MV-4-11 (cell line): ENCODE measurements at regions not wholly inside any gene's neighbourhood (a gene's known extent, or its start where the extent isn't known, plus 50 kb on each side); places are given as distances from the start of the nearest gene placed in this dataset.
"Not testable (repeated sequence)": the region's sequence is repeated elsewhere in the genome, so short reads cannot be mapped to it uniquely, and the experiment has no call there.

Experiments
- DNase-seq: peaks from one replicate; lab custom pipeline; 2025; lab: John Stamatoyannopoulos, UW

DNA sequence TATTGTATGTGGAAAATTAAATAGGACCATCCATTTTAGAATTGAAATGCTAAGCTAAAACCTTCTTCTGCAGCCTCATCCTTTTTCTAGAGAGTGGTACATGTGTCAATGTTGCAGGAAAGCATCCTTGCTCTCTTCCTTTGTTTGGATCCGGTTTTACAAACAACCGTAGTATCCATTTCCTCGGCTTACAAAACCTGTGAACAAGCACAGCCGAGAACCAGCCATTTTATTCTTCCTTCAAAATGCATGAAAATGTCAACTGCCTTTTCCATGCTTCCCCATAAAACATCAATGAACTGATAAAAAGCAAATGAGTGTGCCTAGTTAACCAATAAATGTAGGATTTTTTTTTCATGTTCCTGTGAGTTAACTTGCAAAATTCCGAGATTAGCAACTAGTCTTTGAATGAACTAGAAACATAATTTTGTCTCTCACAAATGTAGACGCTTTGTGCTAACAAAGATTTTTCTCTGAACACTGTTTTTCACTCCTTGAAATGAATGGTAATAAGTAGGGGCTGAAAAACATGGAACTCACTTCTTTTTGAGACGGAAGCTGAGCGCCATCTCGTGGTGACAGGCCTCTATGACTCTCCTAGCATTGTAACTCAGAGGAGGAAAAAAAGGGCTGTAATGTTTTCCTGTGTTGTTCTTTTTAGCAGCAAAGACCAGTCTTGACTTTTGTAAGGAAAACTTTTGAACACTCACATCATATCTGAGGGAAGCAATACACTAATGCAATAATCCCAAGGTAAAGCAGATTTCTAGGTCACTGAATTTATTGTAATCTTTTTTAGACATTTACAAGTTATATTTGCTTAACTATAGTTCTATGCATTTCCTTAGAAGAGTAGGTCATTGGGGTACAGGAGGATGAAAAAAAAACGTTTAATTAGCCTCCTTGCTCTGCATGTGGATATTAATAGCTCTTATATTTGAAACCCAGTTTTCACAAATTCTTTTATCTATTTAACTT lies 157.4 kb upstream of the FOXG1 start:
- peak; percentile 49 for DNase-seq

DNA sequence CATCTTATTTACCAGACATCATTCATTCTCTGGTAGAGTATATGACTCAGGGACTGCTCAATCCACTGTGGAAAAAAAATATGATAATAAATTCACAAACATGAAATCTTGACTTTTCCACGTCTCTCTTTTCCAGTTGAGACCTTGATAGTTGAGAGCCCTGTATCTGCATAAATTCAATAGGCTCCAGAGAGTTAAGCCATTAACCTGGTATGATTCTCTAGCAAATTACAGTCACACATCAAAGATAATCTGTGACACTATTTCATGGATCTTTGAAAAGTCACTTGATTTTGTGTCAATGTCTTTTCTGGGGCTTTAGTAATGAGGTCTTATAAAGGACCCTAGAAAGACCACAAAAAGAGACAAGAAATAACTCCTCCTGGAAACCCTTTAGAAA lies 154.2 kb upstream of the FOXG1 start:
- DNase-seq = no peak

GRCh38 chr14:28613532-28613931 lies 153.1 kb upstream of the FOXG1 start:
- DNase-seq = no peak

GRCh38 chr14:28626780-28627179 lies 139.8 kb upstream of the FOXG1 start:
- DNase-seq = no peak

DNA sequence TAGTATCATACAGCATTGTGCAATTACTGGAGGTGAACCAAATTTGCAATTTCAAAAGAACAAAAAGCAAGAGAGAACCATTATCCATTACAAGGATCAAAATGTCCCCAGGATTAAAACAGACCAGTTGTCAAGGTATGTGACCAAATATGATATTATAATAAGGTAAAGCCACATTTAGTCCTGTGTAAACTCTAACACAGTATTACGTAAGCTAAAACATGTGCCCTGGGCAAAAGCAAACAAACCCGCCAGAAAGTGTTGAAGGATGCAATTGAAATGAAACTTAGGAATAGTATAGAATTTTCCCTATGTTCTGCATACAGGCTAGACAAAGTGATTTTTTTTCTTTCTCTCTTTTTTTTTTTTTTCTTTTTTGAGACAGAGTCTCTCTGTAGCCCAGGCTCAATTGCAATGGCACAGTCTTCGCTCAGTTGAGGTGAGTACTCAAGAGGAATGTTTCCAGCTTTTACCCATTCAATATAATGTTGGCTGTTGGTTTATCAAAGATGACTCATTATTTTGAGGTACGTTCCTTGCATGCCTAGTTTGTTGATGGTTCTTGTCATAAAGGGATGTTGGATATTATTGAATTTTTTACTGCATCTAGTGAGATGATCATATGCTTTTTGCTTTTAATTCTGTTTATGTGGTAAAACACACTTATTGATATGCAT lies 137.1 kb upstream of the FOXG1 start:
- no peak for DNase-seq

DNA sequence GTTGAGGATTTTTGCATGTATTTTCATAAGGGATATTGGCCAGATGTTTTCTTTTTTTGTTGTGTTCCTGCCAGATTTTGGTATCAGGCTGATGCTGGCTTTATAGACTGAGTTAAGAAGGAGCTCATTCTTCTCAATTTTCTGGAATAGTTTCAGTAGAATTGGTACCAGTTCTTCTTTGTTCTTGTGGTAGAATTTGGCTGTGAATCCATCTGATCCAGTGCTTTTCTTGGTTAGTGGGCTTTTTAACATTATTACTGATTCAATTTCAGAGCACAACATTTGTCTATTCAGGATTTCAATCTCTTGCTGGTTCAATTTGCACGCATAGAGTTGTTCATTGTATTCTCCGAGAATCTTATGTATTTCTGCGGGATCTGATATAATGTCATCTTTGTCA lies 136.5 kb upstream of the FOXG1 start:
- no peak for DNase-seq

- DNase-seq = peak; percentile 21
Observed at GRCh38 chr14:28635387-28635786, 131.2 kb upstream of the FOXG1 start.

DNA sequence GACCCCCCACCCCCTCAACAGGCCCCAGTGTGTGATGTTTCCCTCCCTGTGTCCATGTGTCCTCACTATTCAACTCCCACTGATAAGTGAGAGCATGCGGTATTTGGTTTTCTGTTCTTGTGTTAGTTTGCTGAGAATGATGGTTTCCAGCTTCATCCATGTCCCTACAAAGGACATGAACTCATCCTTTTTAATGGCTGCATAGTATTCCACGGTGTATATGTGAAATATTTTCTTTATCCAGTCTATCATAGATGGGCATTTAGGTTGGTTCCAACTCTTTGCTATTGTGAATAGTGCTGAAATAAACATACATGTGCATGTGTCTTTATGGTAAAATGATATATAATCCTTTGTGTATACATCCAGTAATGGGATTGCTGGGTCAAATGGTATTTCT lies 130.8 kb upstream of the FOXG1 start:
- DNase-seq = not testable (repeated sequence)

GRCh38 chr14:28641189-28641588 lies 125.4 kb upstream of the FOXG1 start:
- DNase-seq = not testable (repeated sequence)

DNA sequence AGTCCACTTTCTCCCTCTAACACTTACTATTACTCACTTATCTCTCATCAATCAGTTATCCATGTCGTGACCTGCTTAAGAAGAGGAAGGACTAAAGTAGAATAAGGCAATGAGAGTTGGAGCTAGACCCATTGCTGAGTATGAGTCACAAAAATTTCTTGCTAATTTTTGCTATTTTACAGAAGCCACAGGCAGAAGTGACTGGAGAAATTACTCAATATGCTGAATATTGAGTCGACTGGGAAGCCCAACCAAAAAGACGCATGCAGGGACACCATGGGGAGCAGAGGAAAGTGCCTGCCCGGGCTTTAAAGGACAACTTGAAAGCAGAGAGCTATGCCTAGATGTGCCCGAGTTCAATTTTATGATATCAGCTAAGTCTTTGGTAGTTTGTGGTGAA lies 115.4 kb upstream of the FOXG1 start:
- peak; percentile 2 for DNase-seq

DNA sequence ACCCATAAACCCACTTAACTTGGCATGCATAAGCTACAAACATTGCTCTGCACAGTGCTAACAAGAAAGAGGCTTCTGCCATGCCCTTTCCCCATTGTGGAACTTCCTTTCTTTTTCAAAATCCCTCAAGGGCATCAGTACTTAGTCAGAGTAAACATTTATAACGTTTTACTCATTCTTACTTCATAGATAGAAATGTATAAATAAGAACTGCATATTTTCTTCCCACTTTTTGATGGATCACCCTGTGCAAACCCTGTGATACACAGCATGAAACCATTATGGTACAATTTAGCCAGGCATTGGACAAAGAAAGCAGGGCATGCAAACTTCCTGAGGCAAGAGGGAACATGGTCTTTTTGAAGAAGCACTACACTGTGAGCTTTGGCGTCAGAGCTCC lies 113.8 kb upstream of the FOXG1 start:
- DNase-seq = no peak

GRCh38 chr14:28653521-28653920 lies 113.1 kb upstream of the FOXG1 start:
- DNase-seq = no peak

DNA sequence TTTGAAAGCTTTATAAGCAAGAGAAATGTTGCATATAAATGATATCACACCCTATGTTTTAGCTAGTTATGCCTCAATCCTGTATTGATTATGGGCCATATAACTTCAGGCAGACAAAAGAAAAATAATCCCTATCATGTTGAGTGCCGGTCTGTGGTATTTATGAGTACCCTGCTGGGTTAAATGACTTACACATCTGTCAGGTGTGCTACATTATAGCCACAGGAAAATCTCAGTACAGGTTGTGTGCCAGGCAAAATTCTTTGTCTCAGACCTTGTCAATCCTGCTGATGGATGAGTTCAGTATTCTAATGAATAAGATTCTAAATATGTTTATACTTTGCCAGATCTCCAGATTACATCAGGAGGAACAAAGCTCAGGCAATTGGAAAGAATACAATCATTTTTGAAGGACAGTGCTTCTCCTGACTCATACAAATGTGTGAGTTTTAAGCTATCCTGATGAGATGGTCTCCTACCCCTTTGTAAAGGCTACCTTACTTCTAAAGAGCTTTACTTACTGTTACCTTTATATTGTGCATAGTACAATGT lies 109.8 kb upstream of the FOXG1 start:
- DNase-seq = no peak

GRCh38 chr14:28661171-28661772 lies 105.3 kb upstream of the FOXG1 start:
- DNase-seq = no peak

- DNase-seq = no peak
Observed at GRCh38 chr14:28666961-28667360, 99.6 kb upstream of the FOXG1 start.

DNA sequence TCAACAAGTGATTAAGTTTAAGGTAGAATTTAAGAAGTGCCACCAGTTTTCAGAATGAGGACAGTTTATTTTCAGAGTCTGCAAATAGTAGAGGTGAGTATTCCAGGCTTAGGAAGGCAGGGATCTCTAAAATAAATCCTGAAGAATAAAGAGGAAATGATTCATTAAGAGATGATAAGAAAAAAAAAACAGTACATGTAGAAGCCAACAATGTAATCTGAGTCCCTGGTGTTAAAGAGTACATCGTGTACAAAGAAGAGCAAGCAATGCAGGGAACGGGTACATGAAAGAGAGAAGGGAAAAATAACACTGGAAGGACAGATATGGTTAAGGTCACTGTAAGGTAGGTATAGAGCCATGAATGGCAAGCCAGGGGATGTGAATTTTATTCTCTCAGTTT lies 95.2 kb upstream of the FOXG1 start:
- no peak for DNase-seq

- DNase-seq = no peak
Observed at GRCh38 chr14:28673056-28673455, 93.5 kb upstream of the FOXG1 start.

DNA sequence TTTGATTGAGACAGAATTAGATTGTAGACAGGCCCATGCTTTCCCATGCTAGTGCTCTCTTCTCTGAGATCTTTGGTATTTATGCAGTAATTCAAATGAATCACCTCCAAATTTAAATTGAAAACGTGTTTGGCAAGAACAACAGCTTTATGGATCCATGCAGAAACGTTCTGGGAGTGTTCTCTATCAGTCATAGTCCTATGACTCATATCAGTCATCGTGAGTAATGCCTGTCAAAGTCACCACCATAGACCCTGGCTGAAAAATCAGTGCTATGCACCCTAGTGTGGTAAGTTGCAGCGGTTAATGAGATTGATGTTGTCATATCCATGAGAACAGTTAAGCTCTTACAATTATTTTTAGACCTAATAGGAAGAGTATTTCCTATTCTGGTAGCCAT lies 90.1 kb upstream of the FOXG1 start:
- no peak for DNase-seq

DNA sequence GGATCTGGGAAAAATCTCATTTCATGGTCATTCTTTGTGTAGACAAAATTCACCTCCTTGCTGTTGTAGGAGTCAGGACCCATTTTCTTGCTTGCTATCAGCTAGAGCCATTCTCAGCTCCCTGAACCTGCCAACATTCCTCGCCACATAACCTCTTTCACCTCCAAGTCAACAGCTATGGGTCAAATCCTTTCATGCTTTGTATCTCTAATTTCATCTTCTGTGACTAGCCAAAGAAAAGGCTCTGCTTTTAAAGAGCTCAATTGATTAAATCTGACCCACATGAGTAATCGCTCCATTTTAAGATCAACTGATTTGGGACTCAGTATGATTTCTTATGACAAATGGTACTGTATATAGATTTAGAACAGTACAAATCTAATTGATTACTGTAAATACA lies 89.2 kb upstream of the FOXG1 start:
- no peak for DNase-seq

GRCh38 chr14:28678887-28679286 lies 87.7 kb upstream of the FOXG1 start:
- DNase-seq = no peak

DNA sequence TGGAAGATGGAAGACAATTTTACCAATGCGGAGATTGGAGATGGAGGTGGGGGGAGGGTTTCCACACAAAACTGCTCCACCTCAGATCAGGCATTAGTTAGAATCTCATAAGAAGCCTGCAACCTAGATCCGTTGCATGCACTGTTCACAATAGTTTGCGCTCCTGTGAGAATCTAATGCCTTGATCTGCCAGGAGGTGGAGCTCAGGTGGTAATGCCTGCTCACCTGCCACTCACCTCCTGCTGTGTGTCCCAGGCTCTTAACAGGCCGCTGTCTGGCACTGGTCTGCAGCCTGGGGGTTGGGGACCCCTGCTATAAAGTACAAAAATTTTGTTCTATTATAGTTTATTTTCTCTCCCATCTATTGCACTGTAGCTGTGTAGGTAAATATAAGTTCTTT lies 84.9 kb upstream of the FOXG1 start:
- no peak for DNase-seq

DNA sequence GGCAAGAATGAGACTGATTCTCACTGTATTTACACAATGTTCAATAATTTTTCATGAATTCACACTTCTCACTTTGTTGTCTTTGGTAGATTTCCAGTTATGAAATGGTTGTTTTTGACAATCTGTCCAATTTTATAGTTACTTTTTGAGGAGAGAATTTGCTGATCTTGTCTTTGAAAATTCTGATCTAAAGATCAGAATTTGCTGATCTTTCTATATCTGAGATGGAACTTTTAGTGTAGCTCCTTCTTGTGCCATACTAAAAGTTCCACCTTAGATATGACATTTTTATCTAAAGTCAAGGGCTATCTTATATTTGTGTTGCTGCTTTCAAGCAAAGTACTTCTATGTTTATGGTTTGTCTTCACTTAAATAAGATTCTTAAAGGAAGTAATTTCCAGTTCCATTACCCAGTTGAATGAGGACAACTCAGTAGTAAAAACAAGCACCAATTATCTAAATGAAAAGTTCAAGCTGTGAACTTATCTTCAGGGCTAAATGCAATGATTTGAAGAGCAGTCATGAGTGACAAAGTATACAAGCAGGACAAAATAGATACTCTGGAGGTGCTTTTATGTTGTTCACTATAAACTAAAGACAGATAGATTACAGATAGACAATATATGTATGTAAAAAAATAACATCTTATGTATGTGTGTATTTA lies 76.4 kb upstream of the FOXG1 start:
- no peak for DNase-seq
